SK-N-SH (cell line): ENCODE measurements at regions not wholly inside any gene's neighbourhood (a gene's known extent, or its start where the extent isn't known, plus 50 kb on each side); places are given as distances from the start of the nearest gene placed in this dataset.

ENCODE experiments used
- CTCF ChIP-seq: fragments of 200-600 bp; sonication (generic); IDR thresholded peaks from 2 replicates; pipeline ENCODE4 v1.6.1; 2017; ENCODE audit warnings: antibody characterized with exemption, mild to moderate bottlenecking, moderate library complexity
- EP300 ChIP-seq, 2 experiments: IDR thresholded peaks; 2 replicates each; pipeline versions ENCODE4 v1.4.0 to v1.6.1; 2012; ENCODE audit warnings: borderline replicate concordance in 1 of 2, low read depth in 1 of 2, low read length in 1 of 2
- EZH2phosphoT487 ChIP-seq: fragments of 200-600 bp; sonication (generic); IDR thresholded peaks from 2 replicates; pipeline ENCODE4 v1.6.1; 2017; ENCODE audit warnings: low read depth, mixed run types, mild to moderate bottlenecking, antibody characterized with exemption, moderate library complexity, borderline replicate concordance
- MXI1 ChIP-seq: IDR thresholded peaks from 2 replicates; pipeline ENCODE4 v1.6.1; 2012; ENCODE audit warnings: mild to moderate bottlenecking, low read depth, low read length, improper control_type of control experiment
- NFIC ChIP-seq: IDR thresholded peaks from 2 replicates; pipeline ENCODE4 v1.4.0; 2012; ENCODE audit warnings: borderline replicate concordance
- POLR2AphosphoS5 ChIP-seq: IDR thresholded peaks from 2 replicates; pipeline ENCODE4 v1.6.1; 2012; ENCODE audit warnings: low read depth, low read length
- RCOR1 ChIP-seq: fragments of 150-350 bp; IDR thresholded peaks from 2 replicates; pipeline ENCODE4 v1.6.1; 2017; ENCODE audit warnings: antibody characterized with exemption, low read length
- RXRA ChIP-seq: IDR thresholded peaks from 2 replicates; pipeline ENCODE4 v1.4.0; 2012; ENCODE audit warnings: low read depth, mild to moderate bottlenecking, borderline replicate concordance
- SIN3A ChIP-seq: IDR thresholded peaks from 2 replicates; pipeline ENCODE4 v1.6.1; 2012; ENCODE audit warnings: low read depth, mild to moderate bottlenecking, low read length, moderate library complexity, borderline replicate concordance

GRCh38 chr5:92887254-92887653, 693.8 kb downstream of the NR2F1-AS1 start:
- TF ChIP-seq POLR2AphosphoS5 (no peak), RXRA (no peak), CTCF (no peak), NFIC (no peak), MXI1 (no peak), EZH2phosphoT487 (no peak), SIN3A (no peak), RCOR1 (no peak), EP300 (IDR thresholded peaks at IDR 0.05; ENCODE audit: borderline replicate concordance in 1 of 2, low read depth in 1 of 2, low read length in 1 of 2) (no peak)
